HS-5 (cell line): ENCODE measurements at regions not wholly inside any gene's neighbourhood (a gene's known extent, or its start where the extent isn't known, plus 50 kb on each side); places are given as distances from the start of the nearest gene placed in this dataset.

Experiments used
- DNase-seq: peaks from one replicate; pipeline ENCODE4 v3.0.0-alpha.2; 2012; ENCODE audit warnings: low read depth

DNA sequence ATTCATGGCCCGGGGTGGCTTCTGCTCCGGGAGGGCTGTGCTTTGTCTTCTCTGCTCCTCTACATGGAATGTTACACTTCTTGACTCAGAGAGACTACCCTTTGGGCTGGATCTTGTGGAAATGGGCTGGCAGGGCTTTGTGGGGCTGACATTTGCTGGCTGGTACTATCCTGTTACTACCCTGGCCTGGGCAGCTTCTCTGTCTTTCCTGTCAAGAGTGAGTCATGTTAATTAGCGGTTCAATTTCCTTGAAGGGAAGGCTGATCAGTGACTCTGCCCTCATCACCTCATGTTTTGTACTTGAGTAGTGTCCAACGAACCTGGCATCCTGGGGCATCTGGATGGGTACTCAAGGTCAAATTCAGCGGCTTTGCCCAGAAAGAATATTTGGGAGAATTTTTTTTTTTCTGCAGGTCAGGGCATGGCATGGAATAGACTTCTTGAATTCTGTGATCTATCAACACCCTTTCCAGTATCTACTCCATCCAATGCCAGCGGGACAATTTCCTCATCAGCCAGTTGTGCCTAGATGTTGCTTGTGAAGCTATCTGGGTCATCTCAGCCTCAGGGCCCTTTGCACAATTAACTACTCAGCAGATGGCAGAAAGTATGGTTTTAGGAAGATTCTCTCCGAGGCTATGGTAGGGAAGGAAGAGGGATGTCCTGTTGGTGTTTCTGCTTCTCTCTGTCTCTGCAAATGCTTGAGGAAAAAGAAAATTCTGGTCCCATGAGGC is 140.5 kb upstream of the PLET1 start:
- DNase-seq = no peak

DNA sequence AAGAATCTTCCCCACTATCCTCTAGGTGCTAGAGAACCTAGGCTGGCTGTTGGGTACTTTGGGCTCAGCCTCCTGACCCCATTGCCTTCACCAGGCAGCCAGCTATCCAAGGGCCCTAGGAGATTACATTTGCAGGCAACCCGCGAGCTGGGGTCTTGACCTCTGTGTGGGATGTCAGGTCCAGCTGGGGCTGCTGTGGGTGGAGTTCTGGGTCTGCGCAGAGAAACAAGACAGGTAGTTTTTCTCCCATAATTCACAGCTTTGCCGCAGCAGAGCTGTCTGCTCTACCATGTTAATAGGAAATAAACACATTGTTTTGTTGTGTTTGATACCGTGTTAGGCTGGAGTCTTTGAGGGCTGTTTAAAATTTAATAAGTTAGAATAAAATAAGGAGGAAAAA is 142.8 kb upstream of the PLET1 start:
- no peak for DNase-seq

DNA sequence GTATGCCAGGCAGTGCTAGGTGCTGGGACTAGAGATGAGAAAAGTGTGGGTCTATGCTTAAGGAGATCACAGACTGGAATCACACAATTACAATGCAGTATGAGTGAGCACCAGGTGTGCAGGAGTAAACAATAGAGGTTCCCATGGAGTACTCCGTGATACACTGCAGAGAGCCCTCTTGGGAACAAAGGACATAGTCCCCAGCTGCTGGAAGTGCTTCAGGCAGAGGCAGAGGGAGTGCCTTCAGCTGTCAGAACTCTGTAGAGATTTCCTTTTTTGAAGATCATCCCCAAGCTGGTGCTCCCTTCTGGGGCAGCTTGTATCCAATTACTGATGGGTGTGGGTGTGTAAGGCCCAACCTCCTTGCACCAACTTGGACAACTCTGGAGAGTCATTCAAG is 143.5 kb upstream of the PLET1 start:
- no peak for DNase-seq

DNA sequence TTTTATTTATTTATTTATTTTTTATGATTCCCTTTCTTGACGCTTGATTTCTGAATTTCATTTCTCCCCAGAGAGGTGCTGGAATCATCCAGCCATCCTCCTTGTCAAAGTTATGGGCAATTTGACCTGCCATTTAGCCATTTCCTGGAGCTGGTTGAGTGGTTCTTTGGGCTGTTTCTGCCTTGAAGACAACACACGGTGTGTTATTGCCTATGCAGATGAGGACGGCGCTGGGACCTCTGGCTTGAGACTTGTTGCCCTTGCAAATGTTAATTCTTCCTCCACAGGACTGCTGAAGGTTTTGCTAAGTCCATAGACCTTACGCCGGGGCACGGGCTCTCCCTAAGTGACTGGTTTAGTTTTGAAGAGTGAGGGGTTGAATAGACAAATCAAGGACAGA is 147.9 kb upstream of the PLET1 start:
- DNase-seq = no peak

DNA sequence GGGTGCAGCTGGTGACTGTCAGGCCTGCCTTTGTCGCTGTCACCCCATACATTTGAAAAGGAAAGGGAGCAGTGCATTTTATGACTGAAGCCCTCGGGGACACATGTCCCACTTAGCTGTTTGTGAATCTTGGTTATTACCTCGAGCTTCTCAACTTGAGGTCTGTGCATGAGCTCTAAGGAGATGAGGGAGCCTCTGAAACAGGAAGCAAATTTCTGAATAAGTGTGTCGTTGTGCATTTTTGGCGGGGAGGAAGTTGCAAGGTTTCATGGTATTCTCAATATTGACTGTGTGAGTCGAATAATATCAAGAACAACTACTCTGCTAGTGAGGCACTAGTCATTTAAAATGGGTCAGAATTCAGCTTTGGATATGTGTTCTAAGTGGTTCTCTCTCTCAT is 149.7 kb upstream of the PLET1 start:
- DNase-seq = no peak

DNA sequence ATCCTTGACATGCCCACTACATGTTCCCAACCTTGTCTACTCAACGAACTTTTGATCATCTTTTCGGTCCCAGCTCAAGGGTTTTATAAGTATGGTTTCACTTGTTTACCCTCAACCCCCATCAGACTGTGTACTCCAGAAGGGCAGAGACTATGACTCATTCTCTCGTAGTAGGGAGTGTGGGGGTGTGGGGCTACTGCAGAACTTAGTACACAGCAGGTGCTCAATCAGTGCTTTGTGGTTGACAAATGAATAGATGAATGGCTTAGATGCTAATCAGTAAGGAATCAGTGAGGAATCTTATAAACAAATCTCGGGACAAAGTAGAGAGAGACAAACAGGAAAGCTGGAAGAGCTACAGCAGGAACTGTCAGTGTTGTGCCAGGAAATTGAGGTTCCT is 151.7 kb upstream of the PLET1 start:
- DNase-seq = no peak

DNA sequence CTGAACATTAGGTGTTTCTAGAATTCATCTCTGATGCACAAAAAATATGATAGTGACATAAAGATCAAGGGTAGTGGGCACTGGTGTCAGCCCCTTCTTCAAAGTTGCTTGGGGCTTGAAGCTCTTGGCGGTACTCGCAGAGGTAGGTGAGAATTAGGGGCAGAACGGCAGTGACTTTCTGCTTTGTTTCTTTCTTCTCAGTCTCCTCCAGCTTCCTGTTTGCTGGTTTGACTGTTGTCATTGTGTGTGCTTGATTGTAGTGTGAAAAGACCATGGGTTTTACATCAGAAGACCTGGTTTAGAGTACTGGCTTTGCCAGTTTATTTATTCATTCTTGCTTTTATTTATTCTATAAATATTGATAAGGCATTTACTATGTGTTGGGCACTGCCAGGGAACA is 156.7 kb upstream of the PLET1 start:
- no peak for DNase-seq

DNA sequence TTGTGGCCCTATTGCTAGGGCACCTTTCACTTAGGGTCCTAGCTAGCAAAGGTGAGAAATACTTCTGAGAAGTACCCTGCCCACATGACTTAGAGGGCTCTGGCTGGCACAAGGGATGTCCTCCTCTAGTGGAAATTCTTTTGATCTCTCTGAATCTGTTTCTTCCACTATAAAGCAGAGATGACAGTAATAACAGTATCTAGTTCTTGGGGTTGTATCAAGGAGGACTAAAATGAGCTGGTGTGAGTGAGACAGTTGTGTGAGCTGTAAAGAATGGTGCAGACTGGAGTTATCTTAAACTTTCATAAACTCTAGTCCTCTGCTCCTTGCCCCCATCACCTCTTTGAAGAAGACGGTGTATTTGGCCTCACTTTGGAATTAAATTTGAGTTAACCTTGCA is 157.8 kb upstream of the PLET1 start:
- DNase-seq = no peak

DNA sequence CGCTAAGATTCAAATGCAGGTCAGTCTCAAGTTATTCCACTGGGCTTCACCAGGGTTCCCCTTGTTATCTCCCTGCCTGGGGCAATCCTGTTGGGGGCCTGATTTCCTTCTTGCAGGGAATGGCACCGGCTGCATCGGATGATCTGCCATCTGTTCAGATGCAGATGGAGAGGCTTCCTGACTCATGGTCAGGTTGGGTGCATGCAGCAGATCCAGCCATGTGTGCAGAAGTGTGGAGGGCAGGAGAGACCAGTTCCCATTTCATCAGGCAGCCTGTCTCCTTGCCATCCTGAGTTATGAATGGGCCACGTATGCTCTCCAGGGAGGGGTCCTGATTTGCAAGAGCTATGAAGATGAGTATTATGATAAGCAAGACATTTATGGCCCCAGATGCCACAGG is 161.2 kb upstream of the PLET1 start:
- DNase-seq = no peak

DNA sequence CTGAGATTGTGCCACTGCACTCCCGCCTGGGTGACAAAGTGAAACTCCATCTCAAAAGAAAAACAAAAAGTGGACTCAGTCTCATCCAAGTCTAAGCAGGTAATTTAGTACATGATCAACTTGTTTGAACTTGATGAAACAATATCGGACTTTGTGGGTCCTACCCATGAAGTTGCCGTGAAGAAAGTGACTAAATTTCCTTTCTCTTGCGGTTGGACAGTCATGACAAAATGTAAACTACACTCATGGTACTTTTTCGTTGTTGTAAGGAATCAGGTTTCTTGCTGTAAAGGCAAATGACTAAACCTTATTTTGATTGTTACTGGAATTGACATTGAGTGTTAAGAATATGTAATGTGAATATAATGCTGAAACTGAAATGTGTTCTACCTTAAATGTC is 164.5 kb upstream of the PLET1 start:
- no peak for DNase-seq

DNA sequence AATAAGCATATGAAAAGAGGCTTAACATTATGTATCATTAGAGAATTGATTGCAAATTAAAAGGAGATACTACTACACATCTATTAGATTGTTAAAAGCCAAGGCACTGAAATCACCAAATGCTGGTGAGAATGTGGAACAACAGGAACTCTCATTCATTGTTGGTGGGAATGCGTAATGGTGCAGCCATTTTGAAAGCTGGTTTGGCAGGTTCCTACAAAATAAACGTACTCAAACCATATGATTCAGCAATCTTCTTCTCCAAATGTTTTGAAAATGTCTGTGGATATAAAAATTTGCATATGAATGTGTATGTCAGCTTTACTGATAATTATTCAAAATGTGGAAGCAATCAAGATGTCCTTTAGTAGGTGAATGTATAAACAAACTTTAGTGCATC is 176.4 kb upstream of the PLET1 start:
- DNase-seq = no peak

DNA sequence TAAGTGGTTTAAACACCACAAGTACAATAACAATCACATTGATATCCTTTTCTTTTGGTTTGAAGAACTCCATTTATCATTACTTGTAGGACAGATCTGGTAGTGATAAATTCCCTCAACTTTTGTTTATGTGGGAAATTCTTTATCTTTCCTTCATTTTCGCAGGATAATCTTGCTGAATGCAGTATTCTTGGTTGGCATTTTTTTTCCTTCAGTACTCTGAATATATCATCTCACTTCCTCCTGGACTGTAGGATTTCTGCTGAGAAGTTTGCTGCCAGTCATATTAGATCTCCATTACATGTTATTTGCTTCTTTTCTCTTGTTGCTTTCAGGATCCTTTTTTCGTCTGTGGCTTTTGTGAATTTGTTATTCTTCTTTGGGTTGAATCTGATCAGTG is 179.0 kb upstream of the PLET1 start:
- no peak for DNase-seq

DNA sequence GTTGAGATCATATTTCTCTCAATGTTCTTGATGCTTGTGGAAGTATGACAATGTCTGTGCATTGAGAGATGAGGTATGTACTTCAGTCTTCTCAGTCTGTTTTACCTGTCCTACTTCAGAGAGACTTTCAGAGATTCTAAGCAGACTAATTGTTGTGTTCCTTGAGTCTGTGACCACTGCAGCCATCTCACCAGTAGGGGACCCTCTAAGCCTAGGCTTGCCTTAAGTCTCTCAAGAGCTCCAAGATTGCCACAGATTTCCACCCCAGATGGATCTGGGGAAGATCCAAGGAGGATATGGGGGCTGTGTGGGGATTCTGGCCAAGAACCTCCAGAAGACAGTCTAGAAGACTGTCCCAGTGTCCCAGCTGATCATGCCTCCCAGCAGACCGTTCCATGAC is 179.9 kb upstream of the PLET1 start:
- no peak for DNase-seq

DNA sequence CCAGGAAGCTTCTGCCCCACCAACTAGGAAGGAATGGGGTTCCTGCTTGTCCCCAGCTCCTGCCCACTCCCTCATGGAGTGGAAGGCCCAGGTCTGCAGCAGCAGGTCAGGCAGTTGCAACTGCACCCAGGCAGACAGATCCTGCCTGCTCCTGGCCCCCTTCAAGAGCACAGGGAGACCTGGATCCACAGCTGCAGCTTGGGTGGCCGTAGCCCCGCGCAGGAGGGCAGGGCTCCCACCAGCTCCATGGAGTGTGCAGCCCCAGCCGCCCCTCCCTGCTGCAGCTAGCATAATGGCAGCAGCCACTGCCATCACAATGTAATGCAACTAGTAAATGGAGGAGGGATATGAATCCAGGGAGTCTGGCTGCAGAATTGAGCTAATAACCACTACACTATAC is 187.5 kb upstream of the PLET1 start:
- no peak for DNase-seq

DNA sequence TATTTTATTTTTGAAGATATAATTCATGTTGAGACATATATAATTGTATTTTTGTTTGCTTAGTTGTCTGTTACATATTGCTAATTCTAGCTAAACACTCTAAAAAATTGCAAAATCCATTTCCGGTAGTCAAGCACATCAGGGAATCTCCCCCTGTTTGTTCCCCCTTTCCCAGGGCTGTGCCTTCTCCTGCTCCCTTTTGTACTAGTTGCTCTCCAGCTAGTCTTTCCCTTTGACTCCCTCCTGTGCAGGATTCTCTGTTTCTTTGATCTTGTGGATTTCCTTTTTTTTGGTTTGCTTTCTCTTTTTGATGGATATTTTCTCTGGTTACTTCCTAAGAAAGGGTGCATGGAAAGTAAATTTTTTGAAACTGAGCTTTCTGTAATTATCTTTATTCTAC is 188.1 kb upstream of the PLET1 start:
- no peak for DNase-seq

DNA sequence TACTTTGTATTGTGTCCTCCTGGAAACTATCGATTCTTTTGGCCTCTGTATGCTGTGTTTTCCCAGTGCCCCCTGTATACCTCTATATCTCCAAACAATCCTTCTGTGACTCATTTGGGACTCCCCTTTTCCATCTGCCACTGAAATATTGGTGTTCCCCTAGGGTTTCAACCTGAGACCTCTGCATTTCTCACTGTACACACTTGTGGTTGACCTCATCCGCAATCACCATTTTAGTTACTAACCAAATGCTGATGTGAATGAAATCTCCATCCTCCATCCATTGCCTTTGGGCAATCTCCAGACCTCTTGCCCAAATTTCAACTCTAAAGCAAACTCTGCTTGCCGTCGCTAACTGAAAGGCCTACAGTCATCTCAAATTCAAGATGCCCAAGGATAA is 190.6 kb upstream of the PLET1 start:
- DNase-seq = no peak

DNA sequence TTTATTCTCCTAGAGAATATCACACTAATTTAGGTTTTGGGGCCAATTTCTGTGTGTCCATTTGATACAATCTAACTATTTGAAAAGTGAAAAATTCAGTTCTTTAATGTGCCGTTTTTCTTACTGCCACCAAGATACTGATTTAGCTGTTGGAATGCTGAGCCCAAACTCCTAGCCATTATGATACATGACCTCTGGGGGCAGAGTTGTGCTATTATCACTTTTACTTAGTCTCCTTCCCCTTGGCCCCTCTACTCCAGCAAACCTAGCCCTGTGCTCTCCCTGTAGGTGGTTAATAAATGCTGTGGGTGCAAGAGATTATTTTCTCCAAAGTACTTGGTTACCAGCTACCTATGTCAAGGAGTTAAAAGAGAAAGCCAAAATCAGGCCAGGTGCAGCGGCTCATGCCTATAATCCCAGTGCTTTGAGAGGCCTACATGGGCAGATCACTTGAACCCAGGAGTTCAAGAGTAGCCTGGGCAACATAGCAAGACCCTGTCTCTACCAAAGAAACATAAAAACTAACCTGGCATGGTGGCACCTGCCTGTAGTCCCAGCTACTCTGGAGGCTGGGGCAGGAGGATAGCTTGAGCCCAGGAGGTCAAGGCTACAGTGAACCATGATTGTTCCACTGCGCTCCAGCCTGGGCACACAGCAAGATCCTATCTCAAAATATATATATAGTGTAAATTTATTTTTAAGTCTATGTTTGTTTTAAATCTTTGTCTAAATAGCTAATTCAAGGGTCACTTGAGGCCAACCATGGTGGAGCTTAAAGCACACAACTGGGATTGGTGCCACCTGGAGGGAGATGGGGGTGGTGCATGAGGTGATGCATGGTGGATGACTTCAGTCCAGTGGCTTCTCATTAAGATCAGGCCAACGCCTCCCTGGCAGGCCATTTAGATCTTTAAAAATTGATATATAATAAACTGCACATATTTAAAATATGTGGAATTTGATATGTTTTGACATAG is 193.2 kb upstream of the PLET1 start:
- DNase-seq = no peak

DNA sequence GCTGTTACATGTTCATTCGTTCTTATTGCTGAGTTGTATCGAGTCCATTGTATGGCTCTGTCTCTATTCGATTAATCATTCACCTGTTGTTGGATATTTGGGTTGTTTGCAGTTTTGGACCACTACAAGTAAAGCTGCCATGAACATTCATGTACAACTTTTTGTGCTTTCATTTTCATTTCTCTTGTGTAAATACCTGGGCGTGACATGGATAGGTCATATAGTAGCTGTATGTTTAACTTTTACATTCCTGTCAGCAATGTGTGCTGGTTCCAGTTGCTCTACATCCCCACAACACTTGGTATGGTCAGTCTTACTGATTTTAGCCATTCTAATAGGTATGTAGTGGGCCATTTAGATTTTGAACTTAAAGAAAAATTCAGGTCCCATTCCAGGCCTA is 194.2 kb upstream of the PLET1 start:
- no peak for DNase-seq

DNA sequence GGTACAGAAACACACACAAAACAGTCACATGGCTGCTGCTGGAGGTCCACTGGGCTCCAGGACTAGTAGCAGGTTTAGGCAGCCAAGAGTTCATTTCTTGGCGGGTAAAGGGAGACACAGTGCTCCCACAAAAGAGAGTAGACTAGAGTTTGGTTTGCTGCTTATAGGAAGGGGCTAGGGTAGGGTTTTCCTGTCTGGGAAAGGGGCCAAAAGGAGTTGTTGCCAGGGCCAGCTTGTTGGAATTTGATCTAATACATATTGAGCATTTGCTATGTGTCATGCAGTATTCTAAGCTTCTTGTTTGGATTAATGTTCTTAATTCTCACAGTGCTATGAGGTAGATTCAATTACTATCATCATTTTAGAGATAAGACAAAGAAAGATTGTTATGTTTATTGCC is 195.1 kb upstream of the PLET1 start:
- no peak for DNase-seq

DNA sequence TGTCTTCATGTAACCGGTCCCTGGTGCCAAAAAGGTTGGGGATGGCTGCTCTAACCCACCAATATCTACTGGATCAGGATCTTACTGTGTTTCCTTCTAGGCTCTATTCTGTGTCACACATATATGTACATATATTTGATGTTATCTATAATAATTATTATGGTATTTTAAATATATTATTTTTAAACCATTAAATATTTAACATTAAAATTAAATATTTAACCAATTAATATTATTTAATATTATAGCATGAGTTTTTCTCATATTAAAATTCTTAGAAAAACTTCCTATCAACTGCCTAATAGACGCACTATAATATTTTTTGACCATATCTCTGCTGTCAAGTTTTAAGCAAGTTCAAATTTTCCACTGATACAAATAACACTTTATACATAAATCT is 196.9 kb upstream of the PLET1 start:
- no peak for DNase-seq

DNA sequence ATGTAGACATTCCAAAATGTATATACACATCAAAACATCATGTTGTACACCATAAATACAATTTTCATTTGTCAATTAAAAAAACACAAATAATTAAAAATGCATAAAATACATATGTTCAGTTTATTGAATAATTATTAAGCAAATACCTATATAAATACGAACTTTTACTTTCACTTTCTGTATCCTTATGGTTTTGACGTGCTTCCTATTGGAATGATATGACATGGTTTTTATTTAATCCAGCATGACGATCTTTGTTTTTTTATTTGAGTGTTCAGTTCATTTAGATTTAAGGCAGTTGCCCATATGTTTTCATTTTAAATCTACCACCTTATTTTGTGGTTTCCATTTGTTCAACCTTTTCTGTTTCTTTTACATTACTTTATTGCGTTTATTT is 198.3 kb upstream of the PLET1 start:
- no peak for DNase-seq

DNA sequence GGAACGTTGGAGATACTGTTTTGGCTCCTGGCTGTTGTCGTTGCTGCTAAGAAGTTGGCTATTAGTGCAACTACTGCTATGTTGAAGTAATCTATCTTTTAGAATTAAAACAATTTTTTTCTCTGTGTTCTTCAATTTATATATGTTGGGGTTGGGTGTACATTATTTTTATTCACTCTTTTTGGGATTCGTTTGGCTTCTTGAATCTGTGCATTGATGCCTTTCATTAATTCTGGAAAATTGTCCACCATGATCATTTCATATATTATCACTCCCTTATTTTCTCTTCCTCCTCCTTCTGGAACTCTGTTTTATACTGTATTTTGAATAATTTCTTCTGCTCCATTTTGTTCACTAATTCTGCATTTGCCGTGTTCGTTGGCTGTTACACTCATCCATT is 199.5 kb upstream of the PLET1 start:
- DNase-seq = no peak

DNA sequence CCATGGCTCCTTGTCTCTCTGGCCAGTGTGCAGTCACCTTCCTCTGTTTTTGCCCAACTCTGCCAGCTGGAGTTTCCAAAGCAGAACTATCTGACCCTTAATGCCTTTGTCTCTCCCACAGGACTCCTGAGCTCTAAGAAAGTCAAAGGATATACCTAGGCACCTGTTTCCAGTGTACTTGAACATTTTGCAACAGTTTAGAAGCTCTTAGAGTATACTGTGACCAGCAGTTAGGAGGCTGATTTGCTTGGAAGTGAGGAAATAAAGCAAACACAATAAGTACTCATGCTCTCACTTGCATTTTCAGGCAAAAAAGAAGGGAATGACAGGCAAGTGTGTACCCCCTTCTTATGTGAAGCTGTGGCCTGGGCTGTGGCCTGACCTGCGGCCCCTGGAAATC is 204.3 kb upstream of the PLET1 start:
- no peak for DNase-seq
